Uterus (tissue), 3 donors: ENCODE measurements at regions not wholly inside any gene's neighbourhood (a gene's known extent, or its start where the extent isn't known, plus 50 kb on each side); places are given as distances from the start of the nearest gene placed in this dataset.

Experiments
- DNase-seq, 2 donors: peaks; one replicate each; pipeline ENCODE4 v3.0.0-alpha.2; 2019 to 2020
- H3K27ac ChIP-seq, 2 donors: fragments of 200-600 bp; sonication (generic); 1 replicate in 1 of 2; 2 replicates in 1 of 2; pipeline ENCODE4 v1.5.1; 2016 to 2018
- H3K27me3 ChIP-seq, 2 donors: fragments of 200-600 bp; sonication (generic); one replicate each; pipeline ENCODE4 v1.5.1; 2018 to 2019; ENCODE audit warnings: control low read depth in 1 of 2
- H3K36me3 ChIP-seq, 2 donors: fragments of 200-600 bp; sonication (generic); one replicate each; pipeline ENCODE4 v1.5.1; 2019; ENCODE audit warnings: control low read depth in 1 of 2
- H3K4me1 ChIP-seq, 2 donors: fragments of 200-600 bp; sonication (generic); one replicate each; pipeline ENCODE4 v1.5.1; 2018 to 2019; ENCODE audit warnings: control low read depth in 1 of 2
- H3K4me3 ChIP-seq, 2 donors: fragments of 200-600 bp; sonication (generic); 1 replicate in 1 of 2; 2 replicates in 1 of 2; pipeline ENCODE4 v1.5.1; 2018 to 2019; ENCODE audit warnings: mild to moderate bottlenecking in 1 of 2
- H3K9me3 ChIP-seq, 2 donors: fragments of 200-600 bp; sonication (generic); one replicate each; pipeline ENCODE4 v1.5.1; 2019; ENCODE audit warnings: control low read depth in 1 of 2
- CTCF ChIP-seq, 4 experiments: fragments of 200-600 bp in 2 of 4; fragments of 450-650 bp in 2 of 4; sonication (generic) in 2 of 4; IDR thresholded peaks; one replicate each; pipeline ENCODE4 v1.5.1; 2016 to 2019; ENCODE audit warnings: antibody characterized with exemption in 4 of 4, mild to moderate bottlenecking in 2 of 4, moderate library complexity in 1 of 4
- POLR2A ChIP-seq, 2 donors: fragments of 450-650 bp; IDR thresholded peaks; one replicate each; pipeline ENCODE4 v1.6.1; 2016; ENCODE audit warnings: antibody characterized with exemption in 2 of 2, mild to moderate bottlenecking in 1 of 2, moderate library complexity in 1 of 2
- intact Hi-C: fragments of 100-400 bp; cut with DNase I; formaldehyde crosslinking; loops from one replicate; pipeline ENCODE4 v1.15.1; 2023; ENCODE audit warnings: low total_unique reads
- donor health status: DM: yes; HTN: yes; CAD: no.

- Histone ChIP-seq H3K4me1 (no peaks in the 10 kb centered on the region), H3K4me3 (no peak overlapping the region), H3K27ac (no peak overlapping the region), H3K36me3 (peaks cover 0 to 4% of the 10 kb centered on the region in 2 donors), H3K27me3 (no peaks in the 10 kb centered on the region), H3K9me3 (no peaks in the 10 kb centered on the region)
- TF ChIP-seq CTCF (IDR thresholded peaks at IDR 0.05) (no peak), POLR2A (IDR thresholded peaks at IDR 0.05) (no peak)
- intact Hi-C loops = no loop called here
- DNase-seq = no peak
These were observed 51.7 kb upstream of the RTL1 start for GRCh38 chr14:100955201-100955600.

- intact Hi-C loops = no loop called here
- H3K4me1 ChIP-seq = no peaks in the 10 kb centered on the region
- no peak overlapping the region for H3K4me3 ChIP-seq
- H3K36me3 ChIP-seq = peaks cover 0 to 4% of the 10 kb centered on the region in 2 donors
- no peaks in the 10 kb centered on the region for H3K9me3 ChIP-seq
- TF ChIP-seq POLR2A (IDR thresholded peaks at IDR 0.05) (no peak), CTCF (IDR thresholded peaks at IDR 0.05) (no peak)
- no peak overlapping the region for H3K27ac ChIP-seq
- no peaks in the 10 kb centered on the region for H3K27me3 ChIP-seq
- DNase-seq = no peak
These were observed 59.0 kb upstream of the RTL1 start for GRCh38 chr14:100962494-100962893.

GRCh38 chr14:100965296-100965695, 61.8 kb upstream of the RTL1 start:
- intact Hi-C loops = no loop called here
- no peaks in the 10 kb centered on the region for H3K9me3 ChIP-seq
- TF ChIP-seq CTCF (IDR thresholded peaks at IDR 0.05) = no peak
- TF ChIP-seq POLR2A (IDR thresholded peaks at IDR 0.05) = no peak

GRCh38 chr14:100967178-100967577, 63.7 kb upstream of the RTL1 start:
- no peak for DNase-seq
- no peaks in the 10 kb centered on the region for H3K9me3 ChIP-seq
- no peaks in the 10 kb centered on the region for H3K4me1 ChIP-seq
- H3K4me3 ChIP-seq = no peak overlapping the region
- no peaks in the 10 kb centered on the region for H3K36me3 ChIP-seq
- no peaks in the 10 kb centered on the region for H3K27me3 ChIP-seq
- no peak overlapping the region for H3K27ac ChIP-seq
- intact Hi-C loops = no loop called here
- TF ChIP-seq CTCF (IDR thresholded peaks at IDR 0.05) (no peak), POLR2A (IDR thresholded peaks at IDR 0.05) (no peak)

More at GRCh38 chr14:100965296-100965695, 61.8 kb upstream of the RTL1 start:
- no peak for DNase-seq
- Histone ChIP-seq H3K36me3 (no peaks in the 10 kb centered on the region), H3K27ac (no peak overlapping the region), H3K4me1 (no peaks in the 10 kb centered on the region), H3K4me3 (no peak overlapping the region), H3K27me3 (no peaks in the 10 kb centered on the region)

GRCh38 chr14:100967930-100968329, 64.4 kb upstream of the RTL1 start:
- H3K27me3 ChIP-seq = no peaks in the 10 kb centered on the region
- no peak for DNase-seq
- no peak overlapping the region for H3K4me3 ChIP-seq
- no peaks in the 10 kb centered on the region for H3K9me3 ChIP-seq
- H3K4me1 ChIP-seq = no peaks in the 10 kb centered on the region
- intact Hi-C loops = no loop called here
- no peaks in the 10 kb centered on the region for H3K36me3 ChIP-seq
- no peak for TF ChIP-seq CTCF (IDR thresholded peaks at IDR 0.05)
- no peak for TF ChIP-seq POLR2A (IDR thresholded peaks at IDR 0.05)
- H3K27ac ChIP-seq = no peak overlapping the region
